Coronary artery (tissue), 2 donors: ENCODE measurements at regions not wholly inside any gene's neighbourhood (a gene's known extent, or its start where the extent isn't known, plus 50 kb on each side); places are given as distances from the start of the nearest gene placed in this dataset.

Experiments used
- DNase-seq: peaks from one replicate; pipeline ENCODE4 v3.0.0-alpha.2; 2017; ENCODE audit warnings: low spot score
- H3K27ac ChIP-seq, 2 donors: fragments of 200-600 bp; sonication (generic); one replicate each; pipeline ENCODE4 v1.5.1; 2016 to 2019
- H3K4me3 ChIP-seq: fragments of 200-600 bp; sonication (generic); 2 replicates; pipeline ENCODE4 v1.5.1; 2016; ENCODE audit warnings: mild to moderate bottlenecking, moderate library complexity
- TF ChIP-seq, protein P1 (sequence below): fragments of 200-600 bp; sonication (generic); IDR thresholded peaks from one replicate; pipeline ENCODE4 v1.5.1; 2019; ENCODE audit warnings: antibody characterized with exemption

DNA sequence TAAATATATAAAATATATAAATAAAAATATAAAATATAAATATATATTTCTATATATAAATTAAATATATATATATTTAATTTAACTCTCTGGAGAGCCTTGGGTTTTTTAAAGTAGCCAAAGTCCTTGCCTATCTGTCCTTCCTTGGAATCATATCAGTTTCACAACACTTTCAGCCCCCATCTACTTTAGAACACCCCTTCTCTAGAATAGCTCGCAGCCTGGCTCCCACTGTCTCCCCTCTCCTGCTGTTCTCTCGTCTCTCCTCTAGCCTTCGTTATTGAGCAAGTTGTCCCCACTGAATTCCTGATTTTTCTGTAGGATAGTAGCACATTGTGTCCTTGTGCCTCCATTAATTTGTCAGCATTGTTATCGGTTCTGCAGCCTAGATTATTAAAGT, 677.0 kb downstream of the RNF144A start:
- no peak for DNase-seq

DNA sequence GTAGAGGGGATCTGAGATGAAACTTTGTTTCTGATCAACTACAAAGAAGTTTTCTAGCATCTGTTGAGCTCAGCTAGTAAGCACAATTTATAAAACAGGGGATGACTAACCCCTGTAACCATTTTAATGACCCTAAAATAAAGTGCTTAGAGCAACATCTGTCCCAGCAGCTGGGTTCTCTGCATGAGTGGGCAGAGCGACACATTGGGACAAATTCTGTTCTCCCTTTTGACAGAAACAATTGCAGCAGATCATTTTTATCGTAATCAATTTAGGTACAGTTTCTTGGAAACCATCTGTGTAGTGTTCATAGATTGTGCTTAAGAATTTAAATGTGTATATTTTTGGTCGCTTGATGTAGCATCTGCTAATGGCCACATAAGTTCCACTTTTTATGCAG, 678.0 kb downstream of the RNF144A start:
- DNase-seq: no peak
- H3K27ac ChIP-seq: no peak overlapping the region
- TF ChIP-seq, protein P1, sequence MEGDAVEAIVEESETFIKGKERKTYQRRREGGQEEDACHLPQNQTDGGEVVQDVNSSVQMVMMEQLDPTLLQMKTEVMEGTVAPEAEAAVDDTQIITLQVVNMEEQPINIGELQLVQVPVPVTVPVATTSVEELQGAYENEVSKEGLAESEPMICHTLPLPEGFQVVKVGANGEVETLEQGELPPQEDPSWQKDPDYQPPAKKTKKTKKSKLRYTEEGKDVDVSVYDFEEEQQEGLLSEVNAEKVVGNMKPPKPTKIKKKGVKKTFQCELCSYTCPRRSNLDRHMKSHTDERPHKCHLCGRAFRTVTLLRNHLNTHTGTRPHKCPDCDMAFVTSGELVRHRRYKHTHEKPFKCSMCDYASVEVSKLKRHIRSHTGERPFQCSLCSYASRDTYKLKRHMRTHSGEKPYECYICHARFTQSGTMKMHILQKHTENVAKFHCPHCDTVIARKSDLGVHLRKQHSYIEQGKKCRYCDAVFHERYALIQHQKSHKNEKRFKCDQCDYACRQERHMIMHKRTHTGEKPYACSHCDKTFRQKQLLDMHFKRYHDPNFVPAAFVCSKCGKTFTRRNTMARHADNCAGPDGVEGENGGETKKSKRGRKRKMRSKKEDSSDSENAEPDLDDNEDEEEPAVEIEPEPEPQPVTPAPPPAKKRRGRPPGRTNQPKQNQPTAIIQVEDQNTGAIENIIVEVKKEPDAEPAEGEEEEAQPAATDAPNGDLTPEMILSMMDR: no peak
- no peak overlapping the region for H3K4me3 ChIP-seq

More for the DNA sequence above, 677.0 kb downstream of the RNF144A start:
- Histone ChIP-seq H3K27ac (no peak overlapping the region), H3K4me3 (no peak overlapping the region)
- TF ChIP-seq, protein P1: no peak

DNA sequence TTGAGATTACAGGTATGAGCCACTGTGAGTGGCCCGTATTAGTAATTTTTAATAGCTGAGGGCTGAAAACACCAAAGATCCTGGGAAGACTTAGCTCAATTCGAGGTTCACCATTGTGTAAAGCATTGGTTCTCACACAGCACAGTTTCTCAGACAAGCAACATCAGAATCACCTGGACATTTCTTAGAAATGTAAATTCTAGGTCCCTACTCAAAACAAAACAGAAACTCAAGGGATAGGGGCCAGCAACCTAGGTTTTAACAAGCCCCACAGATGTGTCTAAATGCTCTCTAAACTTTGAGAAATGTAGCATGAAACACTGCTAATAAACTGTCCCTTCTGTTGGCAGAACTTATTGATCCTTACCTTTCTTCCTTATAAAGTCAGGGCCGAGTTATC, 681.2 kb downstream of the RNF144A start:
- TF ChIP-seq, protein P1: no peak
- no peak for DNase-seq
- Histone ChIP-seq H3K27ac (no peak overlapping the region), H3K4me3 (no peak overlapping the region)

DNA sequence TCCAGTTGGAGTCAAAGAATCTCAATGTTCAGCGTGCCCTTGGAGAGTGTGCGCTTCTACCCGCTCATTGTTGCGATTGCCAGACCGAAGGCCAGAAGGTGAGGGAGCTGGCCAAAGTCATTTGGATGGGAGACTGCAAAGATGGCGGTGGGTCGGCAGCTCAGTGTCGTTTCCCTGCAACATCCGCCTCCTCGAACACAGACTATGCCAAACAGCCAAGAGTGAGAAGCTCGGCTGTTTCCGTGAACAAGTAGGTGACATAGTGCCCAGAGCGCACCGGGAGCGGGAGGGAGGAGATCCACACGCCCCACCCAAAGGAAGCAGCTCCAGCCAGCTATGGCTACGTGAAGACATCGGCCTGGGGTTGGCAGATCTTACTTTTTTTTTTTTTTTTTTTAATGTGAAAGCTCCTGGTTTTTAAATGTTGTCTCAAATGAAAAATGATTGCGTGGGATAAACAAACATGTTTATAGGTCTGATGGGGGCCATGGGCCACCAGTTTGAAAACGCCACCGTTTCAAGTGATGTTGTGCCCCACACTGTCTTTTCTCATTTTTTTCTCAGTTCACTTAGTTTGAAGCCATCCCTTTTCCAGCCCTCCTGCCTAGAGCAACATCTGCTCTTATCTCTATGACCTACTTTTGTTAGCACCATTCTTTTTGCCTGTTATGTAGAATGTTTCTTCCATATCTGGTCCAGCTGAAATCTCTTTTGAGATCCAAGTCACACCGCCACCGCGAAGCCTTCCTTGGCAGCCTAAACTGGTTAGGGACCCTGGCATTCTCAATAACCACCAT, 682.4 kb downstream of the RNF144A start:
- TF ChIP-seq, protein P1: no peak
- Histone ChIP-seq H3K27ac (no peak overlapping the region), H3K4me3 (no peak overlapping the region)
- no peak for DNase-seq

DNA sequence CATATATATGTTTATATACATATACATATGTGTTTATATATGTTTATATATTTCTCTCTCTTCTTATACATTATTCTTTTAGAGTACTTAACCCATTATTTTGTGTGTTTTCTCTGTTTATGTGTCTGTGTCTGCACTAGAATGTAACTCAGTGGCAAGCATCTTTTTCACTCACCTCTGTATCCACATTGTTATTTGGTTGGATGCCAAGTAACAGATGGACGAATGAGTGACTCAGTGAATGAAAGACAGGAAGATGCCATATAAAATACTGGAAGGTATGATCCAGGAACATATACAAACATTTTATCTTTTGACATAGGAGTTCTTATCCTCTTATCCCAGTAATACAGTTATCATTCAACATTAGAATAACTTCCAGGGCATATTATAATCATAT, 684.8 kb downstream of the RNF144A start:
- Histone ChIP-seq H3K27ac (no peak overlapping the region), H3K4me3 (no peak overlapping the region)
- DNase-seq: no peak
- TF ChIP-seq, protein P1: no peak

DNA sequence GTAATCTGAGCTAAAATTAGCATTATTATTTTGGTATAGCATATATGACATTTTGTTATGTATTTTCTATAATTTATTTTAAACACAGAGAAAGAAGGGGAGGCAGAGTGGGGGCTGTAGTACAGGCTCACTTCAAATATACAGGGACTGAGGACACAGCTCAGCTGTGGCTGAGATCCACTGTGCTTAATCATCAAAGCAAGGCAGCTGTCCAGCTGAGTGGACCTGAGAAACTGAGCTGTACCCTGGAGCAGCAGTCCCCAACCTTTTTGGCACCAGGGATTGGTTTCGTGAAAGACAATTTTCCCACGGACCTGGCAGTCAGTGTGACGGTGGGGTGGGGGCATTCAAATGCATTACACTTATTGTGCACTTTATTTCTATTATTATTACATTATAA, 687.2 kb downstream of the RNF144A start:
- DNase-seq: no peak
- TF ChIP-seq, protein P1: no peak
- Histone ChIP-seq H3K27ac (no peak overlapping the region), H3K4me3 (no peak overlapping the region)
